ENCODE measurements at regions not wholly inside any gene's neighbourhood (a gene's known extent, or its start where the extent isn't known, plus 50 kb on each side); places are given as distances from the start of the nearest gene placed in this dataset.
A peak's percentile ranks its signal among the peaks of the same experiment; 100 is the strongest.
"Not testable (repeated sequence)": the region's sequence is repeated elsewhere in the genome, so short reads cannot be mapped to it uniquely, and the experiment has no call there.

GRCh38 chr16:32740766-32741499 is 65.0 kb upstream of the TP53TG3 start:
- DNase-seq; H3K27ac ChIP-seq; H3K9me3 ChIP-seq; H3K4me3 ChIP-seq; H3K27me3 ChIP-seq; intact Hi-C loops (cut with DNase I); H3K4me1 ChIP-seq; H3K36me3 ChIP-seq: not testable (repeated sequence)
- peak; percentile 81 for ATAC-seq
